NCI-H526 treated with DMSO at 0.1 percent for 48 hours (cell line): ENCODE measurements at regions not wholly inside any gene's neighbourhood (a gene's known extent, or its start where the extent isn't known, plus 50 kb on each side); places are given as distances from the start of the nearest gene placed in this dataset.
A peak's percentile ranks its signal among the peaks of the same experiment; 100 is the strongest.

Source experiments
- DNase-seq: peaks from one replicate; lab custom pipeline; 2025; lab: John Stamatoyannopoulos, UW

- no peak for DNase-seq
Measured at GRCh38 chr17:72426321-72426720, 305.5 kb downstream of the SOX9 start.

- peak; percentile 79 for DNase-seq
Measured at GRCh38 chr17:72426948-72427760, 306.3 kb downstream of the SOX9 start.

DNA sequence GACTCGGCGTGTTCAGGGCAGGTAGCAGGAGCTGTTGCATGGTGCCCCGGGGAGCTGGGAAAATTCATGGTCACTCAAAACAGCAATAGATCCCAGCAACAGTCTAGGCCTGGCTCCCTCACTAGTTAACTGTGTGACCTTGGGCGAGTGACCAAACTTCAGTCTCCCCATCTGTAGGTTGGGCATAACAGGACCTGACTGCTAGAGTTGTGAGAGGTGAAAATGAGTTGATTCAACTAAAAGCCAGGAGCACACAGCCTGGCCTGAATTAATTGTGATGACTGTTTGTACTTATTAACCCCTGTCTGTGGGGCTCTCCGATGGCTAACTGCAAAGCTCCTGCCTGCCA is 306.9 kb downstream of the SOX9 start:
- no peak for DNase-seq

DNA sequence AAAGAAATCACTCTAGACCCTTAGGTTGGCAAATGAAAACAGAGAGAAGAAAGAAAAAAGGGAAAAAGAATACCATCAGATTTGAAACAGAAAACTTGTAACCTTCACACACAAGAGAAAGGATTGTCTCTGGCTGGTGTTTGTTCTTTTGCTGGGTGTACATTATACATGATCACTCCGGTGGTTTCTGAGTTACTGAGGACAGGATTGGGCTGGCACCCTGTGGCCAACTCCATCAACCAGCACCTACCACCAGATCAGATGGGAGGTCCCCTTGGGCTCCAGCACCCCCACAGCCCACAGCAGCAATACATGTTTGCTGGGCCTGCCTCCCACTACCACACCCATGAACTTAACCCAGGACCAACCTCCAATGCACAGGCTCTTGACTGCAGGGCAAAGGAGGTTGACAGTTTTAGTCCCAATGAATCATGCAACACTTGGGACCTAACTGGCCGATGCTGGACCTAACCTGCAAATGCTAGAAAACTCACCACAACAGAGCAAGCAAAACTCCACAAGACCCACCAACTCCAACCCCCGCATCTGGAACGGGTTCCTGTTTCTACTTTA is 308.3 kb downstream of the SOX9 start:
- no peak for DNase-seq

DNA sequence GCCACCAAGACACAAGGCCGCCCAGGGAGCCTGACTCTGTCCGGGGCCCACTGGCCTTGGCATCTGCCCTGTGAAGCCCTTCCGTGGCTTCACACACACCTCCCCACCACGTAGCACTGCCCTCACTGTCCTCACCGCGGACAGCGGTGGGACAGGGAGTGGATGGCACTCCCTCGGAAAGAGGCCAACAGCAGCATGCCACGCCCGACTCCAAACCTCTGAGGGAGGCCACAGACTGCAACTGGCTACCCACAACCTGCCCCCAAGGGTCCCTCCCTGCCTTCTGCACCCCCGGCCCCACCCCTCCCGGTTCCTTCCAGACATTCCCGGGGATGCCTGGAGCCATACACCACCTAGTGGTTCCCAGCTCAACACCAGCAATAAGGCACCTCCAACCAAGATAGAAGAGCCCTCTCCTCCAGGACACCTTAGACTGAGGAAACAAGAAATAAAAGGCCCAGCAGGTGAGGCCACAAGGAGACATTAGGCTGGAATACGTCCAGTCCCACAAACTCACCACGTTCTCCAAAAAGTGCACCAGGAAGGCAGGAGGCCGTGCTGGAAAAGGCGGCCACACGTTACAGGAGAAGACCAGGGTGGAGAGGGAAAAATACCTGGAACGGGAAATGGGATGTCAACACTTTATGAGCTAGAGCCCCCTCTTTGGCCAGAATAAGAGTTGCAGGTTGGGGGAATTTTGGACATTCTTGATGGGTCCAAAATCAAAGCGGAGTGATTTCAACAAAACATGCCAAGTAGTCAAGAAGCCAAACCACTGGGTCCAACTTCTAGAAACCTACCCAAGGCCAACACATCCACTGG is 310.0 kb downstream of the SOX9 start:
- DNase-seq: no peak

GRCh38 chr17:72432143-72432621 is 311.4 kb downstream of the SOX9 start:
- peak; percentile 54 for DNase-seq

GRCh38 chr17:72432881-72433280 is 312.1 kb downstream of the SOX9 start:
- DNase-seq: no peak

DNA sequence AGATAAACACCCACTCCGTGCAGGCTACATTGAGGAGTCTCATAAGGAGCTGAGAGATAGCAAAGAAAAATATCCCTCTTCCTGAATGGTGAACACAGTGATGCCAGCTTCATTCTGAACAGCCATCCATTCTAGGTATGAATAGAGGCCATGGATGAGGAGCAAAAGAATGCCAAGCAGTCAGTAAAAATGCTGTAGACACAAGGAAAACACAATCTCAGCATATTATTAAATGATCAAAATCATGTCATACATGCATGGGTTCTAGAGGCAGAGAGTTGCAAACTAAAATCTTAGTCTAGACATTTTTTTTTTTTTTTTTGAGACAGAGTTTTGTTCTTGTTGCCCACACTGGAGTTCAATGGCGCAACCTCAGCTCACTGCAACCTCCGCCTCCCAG is 313.0 kb downstream of the SOX9 start:
- no peak for DNase-seq

DNA sequence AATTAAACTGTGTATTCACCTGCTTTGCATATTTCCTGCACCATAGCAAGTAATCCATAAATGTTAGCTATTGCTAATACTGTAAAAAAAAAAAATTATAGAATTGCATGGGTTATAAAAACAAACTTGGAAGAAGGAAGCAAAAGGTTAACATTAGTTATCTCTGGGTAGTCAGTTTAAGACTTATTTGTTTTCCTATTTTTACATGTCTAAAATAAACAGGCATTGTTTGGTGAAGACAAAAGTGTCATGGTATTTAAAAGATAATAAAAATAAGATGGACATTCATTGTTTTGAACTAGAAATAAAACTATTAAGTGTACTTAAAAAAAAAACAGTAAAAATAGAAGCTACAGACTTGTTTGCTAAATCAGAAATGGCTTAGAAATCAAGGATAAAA is 313.8 kb downstream of the SOX9 start:
- DNase-seq: no peak

GRCh38 chr17:72434991-72435618 is 314.3 kb downstream of the SOX9 start:
- no peak for DNase-seq

GRCh38 chr17:72438783-72439182 is 318.0 kb downstream of the SOX9 start:
- no peak for DNase-seq

DNA sequence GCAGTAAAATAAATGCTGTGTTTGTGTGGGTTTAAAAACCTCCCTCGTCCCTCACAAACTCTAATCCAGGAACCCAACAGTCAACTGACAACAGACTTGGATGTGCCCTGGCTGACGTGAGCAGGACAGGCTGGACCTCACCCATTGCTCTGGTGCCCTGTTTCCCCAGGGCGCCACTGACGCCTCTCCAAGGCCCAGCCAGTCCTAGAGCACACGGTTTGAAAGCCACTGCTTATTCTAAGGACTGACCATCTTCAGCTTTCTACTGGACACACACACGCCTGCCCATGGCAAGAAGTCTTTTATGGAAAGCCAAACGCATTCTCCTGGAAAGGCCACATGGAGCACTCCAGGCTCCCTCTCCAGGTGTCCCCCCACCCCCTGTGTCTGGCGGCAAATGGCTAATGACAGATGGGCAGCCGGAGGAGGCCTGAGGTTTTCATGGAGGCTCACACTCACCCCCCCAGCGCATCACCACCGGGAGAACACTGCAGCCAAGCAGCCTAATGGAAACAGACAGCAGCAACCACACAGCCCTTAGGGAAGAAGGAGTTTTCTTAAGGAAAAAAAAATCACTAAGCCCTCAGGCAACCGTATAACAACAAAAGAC is 319.2 kb downstream of the SOX9 start:
- no peak for DNase-seq

GRCh38 chr17:72440961-72441360 is 320.1 kb downstream of the SOX9 start:
- DNase-seq: no peak

GRCh38 chr17:72441909-72442308 is 321.1 kb downstream of the SOX9 start:
- DNase-seq: no peak

GRCh38 chr17:72444517-72445054 is 323.8 kb downstream of the SOX9 start:
- no peak for DNase-seq

DNA sequence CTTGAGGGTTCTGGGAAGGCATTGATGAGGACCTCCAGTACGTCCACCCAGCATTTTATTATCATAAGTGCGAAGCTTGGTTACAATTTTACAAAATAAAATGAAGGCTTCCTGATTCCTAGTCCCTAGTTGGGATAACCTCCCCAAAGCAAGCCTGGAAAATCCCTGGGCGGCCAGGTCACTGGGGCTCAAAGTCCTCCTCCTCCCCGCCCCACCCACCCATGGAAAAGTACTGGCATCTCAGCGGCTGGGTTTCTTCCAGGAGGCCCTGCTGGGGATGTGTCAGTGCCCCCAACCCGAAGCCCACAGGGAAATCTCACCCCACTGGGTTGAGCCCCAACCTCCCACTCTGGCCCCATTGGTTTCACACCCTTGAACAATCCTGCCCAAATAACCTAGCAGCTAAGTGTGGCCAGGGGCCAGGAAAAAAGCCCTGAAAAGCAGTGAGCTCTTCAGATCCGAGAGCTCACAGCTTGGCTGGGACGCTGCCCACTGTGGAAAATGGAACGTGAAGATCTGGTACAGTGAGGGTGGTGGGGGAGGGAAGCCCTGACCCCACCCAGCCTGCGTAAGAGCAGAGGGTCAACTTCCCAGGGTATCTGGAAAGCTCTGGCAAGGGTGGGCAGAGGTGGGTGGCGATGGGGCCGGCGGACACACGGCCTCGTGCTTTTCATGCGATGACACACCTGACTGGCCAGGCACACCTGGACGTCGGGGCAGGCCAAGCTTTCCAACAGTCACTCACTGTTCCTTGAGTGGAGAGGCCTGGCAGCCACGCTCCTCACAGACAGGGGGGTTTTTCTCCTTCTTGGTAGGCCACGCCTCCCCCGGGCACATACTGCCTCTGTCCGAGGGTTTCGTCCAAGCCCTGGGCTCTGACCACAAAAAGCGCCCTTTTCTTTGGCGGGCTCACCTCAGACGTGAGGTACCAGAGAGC is 324.5 kb downstream of the SOX9 start:
- DNase-seq: no peak

- DNase-seq: no peak
Measured at GRCh38 chr17:72446118-72446517, 325.3 kb downstream of the SOX9 start.

- no peak for DNase-seq
Measured at GRCh38 chr17:72446525-72447250, 325.9 kb downstream of the SOX9 start.

DNA sequence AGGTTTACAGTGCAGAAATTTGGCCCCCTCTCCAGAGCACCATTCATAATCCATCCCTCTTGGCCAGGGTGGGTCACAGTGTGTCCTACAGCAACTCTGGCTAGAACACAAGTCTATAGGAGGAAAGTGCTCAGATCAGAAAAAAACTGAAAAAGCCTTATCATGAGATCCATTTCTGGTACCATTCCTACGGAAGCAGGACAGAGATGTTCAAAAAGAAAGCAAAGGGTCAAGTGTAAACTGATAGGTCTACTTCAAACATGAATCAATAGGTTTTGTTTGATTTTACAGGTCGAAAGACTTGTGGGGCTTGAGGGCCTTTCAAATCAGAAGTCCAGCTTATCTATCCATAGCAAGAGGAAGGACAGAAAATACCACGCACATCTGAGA is 326.4 kb downstream of the SOX9 start:
- DNase-seq: no peak

- DNase-seq: no peak
Measured at GRCh38 chr17:72448019-72448418, 327.2 kb downstream of the SOX9 start.
